K562 (cell line): ENCODE measurements at regions not wholly inside any gene's neighbourhood (a gene's known extent, or its start where the extent isn't known, plus 50 kb on each side); places are given as distances from the start of the nearest gene placed in this dataset.

Experiments used
- CHD1 ChIP-seq: fragments of 200-600 bp; sonication (generic); IDR thresholded peaks from one replicate; pipeline ENCODE4 v1.6.1; 2012; ENCODE audit warnings: mild to moderate bottlenecking, moderate library complexity, low read length, inconsistent platforms
- ELK1 ChIP-seq: sonication (generic); formaldehyde crosslinking; IDR thresholded peaks from 2 replicates; pipeline ENCODE4 v1.8.1; 2022; ENCODE audit warnings: missing genetic modification reagents
- SP2 ChIP-seq: IDR thresholded peaks from 2 replicates; pipeline ENCODE4 v1.6.1; 2011; ENCODE audit warnings: mild to moderate bottlenecking, low read depth, low read length, moderate library complexity; ENCODE audit not compliant: poor library complexity, severe bottlenecking; ENCODE audit errors: extremely low read depth

- no peak for TF ChIP-seq SP2
- no peak for TF ChIP-seq ELK1
- no peak for TF ChIP-seq CHD1
Observed at GRCh38 chr15:69902414-69903062, 195.2 kb downstream of the TLE3 start.
